Fibroblast of lung (primary cell): ENCODE measurements at regions not wholly inside any gene's neighbourhood (a gene's known extent, or its start where the extent isn't known, plus 50 kb on each side); places are given as distances from the start of the nearest gene placed in this dataset.

Source experiments
- DNase-seq, 2 donors: peaks; one replicate each; pipeline versions ENCODE4 v3.0.0 to v3.0.0-alpha.2; 2010; ENCODE audit warnings: low read depth in 2 of 2
- H2AFZ ChIP-seq: 2 replicates; pipeline ENCODE4 v1.5.1; 2012; ENCODE audit warnings: low read length, control low read depth, inconsistent platforms
- H3K27ac ChIP-seq: 2 replicates; pipeline ENCODE4 v1.5.1; 2011; ENCODE audit warnings: low read length, control low read depth; ENCODE audit not compliant: insufficient read depth
- H3K27me3 ChIP-seq: 2 replicates; pipeline ENCODE4 v1.5.1; 2011; ENCODE audit warnings: mild to moderate bottlenecking, low read length; ENCODE audit not compliant: control insufficient read depth, insufficient read depth
- H3K36me3 ChIP-seq: 2 replicates; pipeline ENCODE4 v1.5.1; 2011; ENCODE audit warnings: low read length; ENCODE audit not compliant: control insufficient read depth, insufficient read depth
- H3K4me1 ChIP-seq: 2 replicates; pipeline ENCODE4 v1.5.1; 2011; ENCODE audit warnings: low read length; ENCODE audit not compliant: control insufficient read depth, insufficient read depth; ENCODE audit errors: extremely low read depth
- H3K4me2 ChIP-seq: 2 replicates; pipeline ENCODE4 v1.5.1; 2011; ENCODE audit warnings: low read length, control low read depth; ENCODE audit not compliant: insufficient read depth; ENCODE audit errors: extremely low read depth
- H3K4me3 ChIP-seq, 4 experiments: fragments of 200-600 bp in 1 of 4; sonication (generic) in 1 of 4; replicated peaks in 1 of 4; 2 replicates each; pipeline ENCODE4 v1.5.1; 2011 to 2016; ENCODE audit warnings: low read length in 4 of 4, low read depth in 3 of 4, mild to moderate bottlenecking in 3 of 4, control low read depth in 2 of 4, inconsistent platforms in 1 of 4, mixed read lengths in 1 of 4; ENCODE audit not compliant: insufficient read depth in 1 of 4; ENCODE audit errors: control extremely low read depth in 1 of 4
- H3K79me2 ChIP-seq: 2 replicates; pipeline ENCODE4 v1.5.1; 2012; ENCODE audit warnings: mild to moderate bottlenecking, low read length, inconsistent platforms; ENCODE audit not compliant: control insufficient read depth, insufficient read depth
- H3K9ac ChIP-seq: 2 replicates; pipeline ENCODE4 v1.5.1; 2011; ENCODE audit warnings: mild to moderate bottlenecking, low read length, control low read depth; ENCODE audit not compliant: insufficient read depth
- H3K9me3 ChIP-seq: 2 replicates; pipeline ENCODE4 v1.5.1; 2012; ENCODE audit warnings: low read depth, low read length; ENCODE audit not compliant: control insufficient read depth, insufficient read depth
- H4K20me1 ChIP-seq: 2 replicates; pipeline ENCODE4 v1.5.1; 2011; ENCODE audit warnings: low read length; ENCODE audit not compliant: control insufficient read depth, insufficient read depth; ENCODE audit errors: extremely low read depth
- EZH2 ChIP-seq: IDR thresholded peaks from 2 replicates; pipeline ENCODE4 v1.5.1; 2012; ENCODE audit warnings: low read length, control low read depth, mild to moderate bottlenecking; ENCODE audit errors: missing control alignments
- TF ChIP-seq, protein P1 (sequence below), 2 donors: IDR thresholded peaks in 1 of 2; conservative IDR thresholded peaks in 1 of 2; 1 replicate in 1 of 2; 2 replicates in 1 of 2; pipeline ENCODE4 v1.5.1; 2011 to 2012; ENCODE audit warnings: low read length in 2 of 2, control low read depth in 1 of 2, inconsistent platforms in 1 of 2, low read depth in 1 of 2, mild to moderate bottlenecking in 1 of 2

DNA sequence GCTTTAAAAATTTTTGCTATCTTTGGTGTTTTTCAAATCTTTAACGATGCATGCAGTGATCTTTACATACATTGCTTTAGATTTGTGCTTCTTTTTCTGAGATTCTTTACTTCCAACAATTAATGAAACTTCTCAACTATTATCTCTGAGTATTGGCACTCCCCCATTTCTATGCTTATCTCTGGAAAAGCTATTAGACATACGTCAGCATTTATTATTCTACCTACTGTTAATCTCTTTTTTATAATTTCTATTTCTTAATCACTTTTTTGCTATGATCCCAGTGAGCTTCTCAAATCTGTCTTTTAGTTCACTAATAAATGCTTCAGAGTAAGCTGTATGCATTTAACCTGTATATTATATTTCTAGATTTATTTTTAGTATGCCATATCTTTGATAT, 264.2 kb upstream of the TFAP2D start:
- no peak overlapping the region for H3K9ac ChIP-seq
- no peak overlapping the region for H3K27ac ChIP-seq
- no peaks in the 10 kb centered on the region for H3K27me3 ChIP-seq
- no peak overlapping the region for H3K4me3 ChIP-seq
- H3K79me2 ChIP-seq: no peaks in the 10 kb centered on the region
- H3K9me3 ChIP-seq: no peaks in the 10 kb centered on the region
- TF ChIP-seq EZH2: no peak
- TF ChIP-seq, protein P1, sequence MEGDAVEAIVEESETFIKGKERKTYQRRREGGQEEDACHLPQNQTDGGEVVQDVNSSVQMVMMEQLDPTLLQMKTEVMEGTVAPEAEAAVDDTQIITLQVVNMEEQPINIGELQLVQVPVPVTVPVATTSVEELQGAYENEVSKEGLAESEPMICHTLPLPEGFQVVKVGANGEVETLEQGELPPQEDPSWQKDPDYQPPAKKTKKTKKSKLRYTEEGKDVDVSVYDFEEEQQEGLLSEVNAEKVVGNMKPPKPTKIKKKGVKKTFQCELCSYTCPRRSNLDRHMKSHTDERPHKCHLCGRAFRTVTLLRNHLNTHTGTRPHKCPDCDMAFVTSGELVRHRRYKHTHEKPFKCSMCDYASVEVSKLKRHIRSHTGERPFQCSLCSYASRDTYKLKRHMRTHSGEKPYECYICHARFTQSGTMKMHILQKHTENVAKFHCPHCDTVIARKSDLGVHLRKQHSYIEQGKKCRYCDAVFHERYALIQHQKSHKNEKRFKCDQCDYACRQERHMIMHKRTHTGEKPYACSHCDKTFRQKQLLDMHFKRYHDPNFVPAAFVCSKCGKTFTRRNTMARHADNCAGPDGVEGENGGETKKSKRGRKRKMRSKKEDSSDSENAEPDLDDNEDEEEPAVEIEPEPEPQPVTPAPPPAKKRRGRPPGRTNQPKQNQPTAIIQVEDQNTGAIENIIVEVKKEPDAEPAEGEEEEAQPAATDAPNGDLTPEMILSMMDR (conservative IDR thresholded peaks at IDR 0.05 in 1 of 2, IDR thresholded peaks at IDR 0.05 in 1 of 2; ENCODE audit: low read depth in 1 of 2, low read length in 2 of 2): no peak
- DNase-seq: no peak
- H2AFZ ChIP-seq: no peak overlapping the region
- H3K4me1 ChIP-seq: no peaks in the 10 kb centered on the region
- H3K36me3 ChIP-seq: no peaks in the 10 kb centered on the region
- no peak overlapping the region for H3K4me2 ChIP-seq
- H4K20me1 ChIP-seq: no peaks in the 10 kb centered on the region

DNA sequence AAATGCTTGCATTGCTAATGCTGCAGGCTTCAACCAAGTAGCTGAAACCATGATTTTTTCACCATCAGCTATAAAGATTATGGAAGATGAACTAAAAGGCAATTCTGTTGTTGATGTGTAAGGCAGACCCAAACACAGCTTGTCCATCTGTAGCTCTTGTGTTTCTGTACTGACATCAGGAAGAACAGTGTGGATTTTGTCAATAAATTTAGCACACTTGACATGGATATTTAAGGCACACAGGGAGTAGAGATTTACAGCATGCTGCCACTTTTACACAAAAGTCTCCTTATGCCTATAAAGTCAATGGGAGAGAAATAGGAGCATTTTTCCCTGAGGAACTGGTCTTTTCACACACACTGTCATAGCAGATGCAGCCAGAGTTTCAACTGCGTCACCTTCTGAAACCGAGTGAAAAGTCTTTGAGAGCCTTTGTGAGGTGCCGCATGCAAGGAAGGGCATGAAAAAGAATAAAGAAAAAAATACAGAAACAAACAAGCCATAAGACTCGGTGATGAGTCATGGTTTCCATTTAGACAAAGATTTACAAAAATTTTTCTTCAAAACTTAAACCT, 261.4 kb upstream of the TFAP2D start:
- H3K79me2 ChIP-seq: no peaks in the 10 kb centered on the region
- no peak overlapping the region for H3K4me2 ChIP-seq
- H3K4me1 ChIP-seq: no peaks in the 10 kb centered on the region
- DNase-seq: no peak
- H3K9ac ChIP-seq: no peak overlapping the region
- no peak overlapping the region for H3K4me3 ChIP-seq
- H3K36me3 ChIP-seq: no peaks in the 10 kb centered on the region
- H3K27ac ChIP-seq: no peak overlapping the region
- H3K9me3 ChIP-seq: no peaks in the 10 kb centered on the region
- TF ChIP-seq EZH2: no peak
- TF ChIP-seq, protein P1 (conservative IDR thresholded peaks at IDR 0.05 in 1 of 2, IDR thresholded peaks at IDR 0.05 in 1 of 2; ENCODE audit: low read depth in 1 of 2, low read length in 2 of 2): no peak
- no peaks in the 10 kb centered on the region for H3K27me3 ChIP-seq
- H2AFZ ChIP-seq: no peak overlapping the region
- H4K20me1 ChIP-seq: no peaks in the 10 kb centered on the region

DNA sequence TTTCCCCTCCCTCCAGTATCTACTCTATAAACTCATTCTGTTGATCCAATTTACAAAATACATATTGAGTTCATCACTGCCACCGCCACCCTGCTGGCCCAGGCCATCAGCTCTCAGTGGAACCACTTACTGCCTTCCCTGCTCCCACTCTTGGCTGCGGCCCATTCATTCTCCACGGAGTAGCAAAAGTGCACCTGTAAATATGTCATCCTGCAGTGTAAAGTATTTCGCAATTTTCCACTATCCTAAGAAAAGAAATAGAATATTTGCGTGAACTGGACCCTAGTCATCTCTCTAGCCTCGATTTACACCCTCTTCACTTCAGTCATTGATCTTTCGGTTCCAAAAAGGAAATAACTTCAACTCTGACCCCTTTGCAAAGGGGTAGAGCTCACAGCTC, 258.3 kb upstream of the TFAP2D start:
- DNase-seq: no peak
- no peak for TF ChIP-seq EZH2
- TF ChIP-seq, protein P1 (conservative IDR thresholded peaks at IDR 0.05 in 1 of 2, IDR thresholded peaks at IDR 0.05 in 1 of 2; ENCODE audit: low read depth in 1 of 2, low read length in 2 of 2): no peak
- no peak overlapping the region for H3K27ac ChIP-seq

More for the DNA sequence above, 258.3 kb upstream of the TFAP2D start:
- Histone ChIP-seq H3K36me3 (no peaks in the 10 kb centered on the region), H3K4me3 (no peak overlapping the region), H4K20me1 (no peaks in the 10 kb centered on the region), H3K27me3 (no peaks in the 10 kb centered on the region), H3K79me2 (no peaks in the 10 kb centered on the region), H3K9ac (no peak overlapping the region), H2AFZ (no peak overlapping the region), H3K4me1 (no peaks in the 10 kb centered on the region), H3K9me3 (no peaks in the 10 kb centered on the region), H3K4me2 (no peak overlapping the region)
